Renal cortex interstitium (tissue), 11 donors: ENCODE measurements at regions not wholly inside any gene's neighbourhood (a gene's known extent, or its start where the extent isn't known, plus 50 kb on each side); places are given as distances from the start of the nearest gene placed in this dataset.
A peak's percentile ranks its signal among the peaks of the same experiment; 100 is the strongest.

Experiments used
- DNase-seq, 11 donors: peaks; one replicate each; pipeline ENCODE4 v3.0.0-alpha.2; 2013; ENCODE audit warnings: low read depth in 9 of 11, low spot score in 4 of 11; ENCODE audit errors: extremely low read depth in 1 of 11

- DNase-seq: no peak
Measured at GRCh38 chr12:67757651-67758050, 109.1 kb downstream of the DYRK2 start.

- no peak for DNase-seq
Measured at GRCh38 chr12:67758119-67758518, 109.6 kb downstream of the DYRK2 start.

- no peak for DNase-seq
Measured at GRCh38 chr12:67758521-67758920, 110.0 kb downstream of the DYRK2 start.

- no peak for DNase-seq
Measured at GRCh38 chr12:67759829-67760228, 111.3 kb downstream of the DYRK2 start.

- DNase-seq: no peak
Measured at GRCh38 chr12:67760586-67761275, 112.2 kb downstream of the DYRK2 start.

- DNase-seq: no peak
Measured at GRCh38 chr12:67761566-67761965, 113.0 kb downstream of the DYRK2 start.

GRCh38 chr12:67764055-67764454 is 115.5 kb downstream of the DYRK2 start:
- no peak for DNase-seq

GRCh38 chr12:67764946-67765619 is 116.5 kb downstream of the DYRK2 start:
- no peak for DNase-seq

GRCh38 chr12:67765776-67766766 is 117.5 kb downstream of the DYRK2 start:
- no peak for DNase-seq

- peak; percentile 36 to 81 (median 52) for DNase-seq
Measured at GRCh38 chr12:67772267-67773169, 124.0 kb downstream of the DYRK2 start.

GRCh38 chr12:67773896-67774295 is 125.4 kb downstream of the DYRK2 start:
- no peak for DNase-seq

GRCh38 chr12:67774983-67775587 is 126.5 kb downstream of the DYRK2 start:
- DNase-seq: no peak

- no peak for DNase-seq
Measured at GRCh38 chr12:67780580-67781084, 132.1 kb downstream of the DYRK2 start.

- no peak for DNase-seq
Measured at GRCh38 chr12:67782573-67782972, 134.0 kb downstream of the DYRK2 start.

GRCh38 chr12:67783393-67783792 is 134.8 kb downstream of the DYRK2 start:
- no peak for DNase-seq

- DNase-seq: no peak
Measured at GRCh38 chr12:67784831-67785230, 136.3 kb downstream of the DYRK2 start.

- no peak for DNase-seq
Measured at GRCh38 chr12:67786086-67786485, 137.5 kb downstream of the DYRK2 start.

- DNase-seq: no peak
Measured at GRCh38 chr12:67788118-67788517, 139.6 kb downstream of the DYRK2 start.
